ENCODE measurements at regions not wholly inside any gene's neighbourhood (a gene's known extent, or its start where the extent isn't known, plus 50 kb on each side); places are given as distances from the start of the nearest gene placed in this dataset.

DNA sequence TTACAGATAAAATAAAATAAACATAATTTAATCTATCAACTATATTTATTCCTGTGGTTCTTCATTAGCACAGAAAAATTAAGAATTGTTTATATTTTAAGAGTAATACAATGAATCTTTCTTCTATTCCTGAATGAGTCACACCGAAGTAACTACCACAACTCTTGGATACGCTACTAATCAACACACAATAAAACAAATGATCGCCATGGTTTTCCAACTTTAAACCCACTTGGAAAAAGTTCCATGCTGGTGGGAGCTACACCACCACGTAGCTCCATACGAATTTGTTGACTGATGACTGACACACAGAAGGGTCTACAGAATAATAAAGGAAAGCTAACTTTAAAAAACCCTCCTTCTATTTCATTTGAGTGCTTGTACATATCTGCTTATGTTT is 135.8 kb upstream of the NEDD9 start:
- DNase-seq (ENCODE audit: extremely low read depth, low read depth): no peak
- TF ChIP-seq, protein P1, sequence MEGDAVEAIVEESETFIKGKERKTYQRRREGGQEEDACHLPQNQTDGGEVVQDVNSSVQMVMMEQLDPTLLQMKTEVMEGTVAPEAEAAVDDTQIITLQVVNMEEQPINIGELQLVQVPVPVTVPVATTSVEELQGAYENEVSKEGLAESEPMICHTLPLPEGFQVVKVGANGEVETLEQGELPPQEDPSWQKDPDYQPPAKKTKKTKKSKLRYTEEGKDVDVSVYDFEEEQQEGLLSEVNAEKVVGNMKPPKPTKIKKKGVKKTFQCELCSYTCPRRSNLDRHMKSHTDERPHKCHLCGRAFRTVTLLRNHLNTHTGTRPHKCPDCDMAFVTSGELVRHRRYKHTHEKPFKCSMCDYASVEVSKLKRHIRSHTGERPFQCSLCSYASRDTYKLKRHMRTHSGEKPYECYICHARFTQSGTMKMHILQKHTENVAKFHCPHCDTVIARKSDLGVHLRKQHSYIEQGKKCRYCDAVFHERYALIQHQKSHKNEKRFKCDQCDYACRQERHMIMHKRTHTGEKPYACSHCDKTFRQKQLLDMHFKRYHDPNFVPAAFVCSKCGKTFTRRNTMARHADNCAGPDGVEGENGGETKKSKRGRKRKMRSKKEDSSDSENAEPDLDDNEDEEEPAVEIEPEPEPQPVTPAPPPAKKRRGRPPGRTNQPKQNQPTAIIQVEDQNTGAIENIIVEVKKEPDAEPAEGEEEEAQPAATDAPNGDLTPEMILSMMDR (IDR thresholded peaks at IDR 0.05; ENCODE audit: low read depth, low read length): no peak

DNA sequence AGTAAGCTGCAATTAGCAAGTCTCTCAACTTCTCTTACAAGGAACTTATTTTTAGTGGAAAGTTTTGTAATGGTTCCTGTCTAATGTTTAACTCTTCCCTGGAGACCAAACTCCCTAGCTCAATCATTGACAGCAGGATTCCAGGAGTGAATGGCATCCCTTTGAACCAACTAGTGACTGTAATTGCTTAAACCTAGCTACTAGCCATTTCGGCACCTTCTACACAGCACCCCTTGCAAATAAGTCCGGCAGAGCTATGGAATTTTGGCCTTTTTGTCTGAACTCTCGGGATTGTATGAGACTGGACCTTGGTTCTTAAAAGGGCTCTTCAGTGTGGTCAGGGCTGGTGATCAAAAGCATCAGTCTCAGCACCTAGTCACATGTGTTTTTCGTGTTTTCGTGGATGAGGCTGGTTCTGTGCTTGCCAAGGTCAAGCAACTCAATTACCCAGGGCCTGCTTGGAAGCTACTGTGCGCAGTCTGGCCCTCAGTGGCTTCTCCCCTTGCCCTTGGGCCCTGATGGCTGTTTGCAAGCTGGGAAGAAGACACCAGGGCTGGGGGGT is 135.3 kb upstream of the NEDD9 start:
- no peak for DNase-seq (ENCODE audit: extremely low read depth, low read depth)
- TF ChIP-seq, protein P1 (IDR thresholded peaks at IDR 0.05; ENCODE audit: low read depth, low read length): no peak

DNA sequence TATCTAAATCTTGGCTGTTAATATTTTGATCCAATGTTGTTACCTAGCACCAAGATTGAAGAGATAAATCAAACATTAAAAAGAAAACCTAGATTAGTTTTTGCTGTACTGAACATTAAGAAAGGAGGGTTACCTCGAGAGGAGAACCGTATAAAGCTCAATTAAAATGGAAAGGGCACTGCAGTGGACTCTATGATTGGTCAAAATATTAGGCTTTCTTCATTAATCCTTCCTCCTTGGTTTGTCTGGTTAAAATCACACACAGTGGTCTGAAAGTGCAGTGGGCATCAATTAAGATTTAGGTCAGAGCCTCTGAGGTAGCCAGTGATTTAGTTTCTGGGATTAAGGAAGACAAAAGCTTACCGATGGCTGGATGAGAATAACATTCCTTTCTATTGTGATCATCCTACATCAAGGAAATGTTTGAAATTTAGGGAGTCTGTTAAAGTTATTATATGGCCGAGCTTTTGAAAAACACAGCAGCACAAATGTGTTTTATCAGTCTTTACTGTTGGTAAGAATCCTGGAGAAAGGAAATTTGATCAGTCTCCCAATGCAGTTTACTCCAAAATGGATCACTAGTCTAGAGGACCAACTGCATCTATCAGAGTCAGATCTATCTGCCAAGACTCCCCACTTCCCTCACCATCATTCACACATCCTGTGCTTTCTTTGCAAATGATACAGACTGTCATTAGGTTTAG is 134.6 kb upstream of the NEDD9 start:
- DNase-seq (ENCODE audit: extremely low read depth, low read depth): no peak
- TF ChIP-seq, protein P1 (IDR thresholded peaks at IDR 0.05; ENCODE audit: low read depth, low read length): no peak

DNA sequence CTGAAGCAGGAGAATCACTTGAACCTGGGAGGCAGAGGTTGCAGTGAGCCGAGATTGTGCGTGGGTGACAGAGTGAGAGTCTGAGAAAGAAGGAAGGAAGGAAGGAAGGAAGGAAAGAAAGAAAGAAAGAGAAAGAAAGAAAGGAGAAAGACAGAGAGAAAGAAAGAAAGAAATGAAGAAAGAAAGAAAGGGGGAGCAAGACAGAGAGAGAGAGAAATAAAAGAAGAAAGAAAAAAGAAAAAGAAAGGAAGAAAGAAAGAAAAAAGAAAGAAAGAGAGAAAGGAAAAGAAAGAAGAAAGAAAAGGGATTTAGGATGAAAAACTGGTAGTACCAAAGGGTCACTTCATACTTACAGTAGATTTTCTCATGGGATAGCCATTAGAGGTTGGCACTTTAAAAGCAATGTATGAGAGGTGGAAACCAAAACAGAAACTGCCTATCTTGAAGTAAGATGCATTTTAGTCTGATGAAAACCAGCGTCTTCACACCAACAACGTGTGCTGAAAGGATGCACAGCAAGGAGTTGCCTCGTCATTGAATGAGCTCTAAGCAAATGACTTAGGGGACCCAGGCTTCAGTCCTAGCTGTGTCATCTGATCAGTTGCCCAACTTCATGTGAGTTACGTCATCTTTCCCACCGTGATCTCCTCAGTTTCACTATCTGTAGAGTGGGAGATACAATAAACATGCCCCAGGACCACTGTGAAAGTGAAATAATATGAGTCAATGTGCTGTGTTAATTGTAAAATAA is 133.9 kb upstream of the NEDD9 start:
- TF ChIP-seq, protein P1 (IDR thresholded peaks at IDR 0.05; ENCODE audit: low read depth, low read length): no peak
- no peak for DNase-seq (ENCODE audit: extremely low read depth, low read depth)

DNA sequence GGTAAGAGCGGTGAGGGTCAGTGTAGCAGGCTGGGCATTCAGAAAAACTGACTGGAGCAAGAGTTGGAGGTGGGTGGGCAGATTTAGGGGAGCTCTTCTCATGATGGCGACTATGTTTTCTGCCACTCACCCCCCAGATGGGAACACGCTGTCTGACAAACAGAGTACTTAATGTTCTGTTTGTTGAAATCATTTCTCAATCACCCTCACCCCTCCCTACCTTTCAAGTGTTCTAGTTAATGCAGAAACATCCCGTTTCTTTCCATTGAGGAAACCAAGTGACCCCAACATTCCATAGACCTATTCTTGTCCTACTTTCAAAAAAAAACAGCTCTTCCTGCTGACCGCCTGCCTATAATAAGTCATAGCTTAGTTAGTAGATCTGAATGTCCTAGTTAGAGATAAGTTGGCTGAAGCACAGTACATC is 132.5 kb upstream of the NEDD9 start:
- DNase-seq (ENCODE audit: extremely low read depth, low read depth): no peak
- TF ChIP-seq, protein P1 (IDR thresholded peaks at IDR 0.05; ENCODE audit: low read depth, low read length): no peak

DNA sequence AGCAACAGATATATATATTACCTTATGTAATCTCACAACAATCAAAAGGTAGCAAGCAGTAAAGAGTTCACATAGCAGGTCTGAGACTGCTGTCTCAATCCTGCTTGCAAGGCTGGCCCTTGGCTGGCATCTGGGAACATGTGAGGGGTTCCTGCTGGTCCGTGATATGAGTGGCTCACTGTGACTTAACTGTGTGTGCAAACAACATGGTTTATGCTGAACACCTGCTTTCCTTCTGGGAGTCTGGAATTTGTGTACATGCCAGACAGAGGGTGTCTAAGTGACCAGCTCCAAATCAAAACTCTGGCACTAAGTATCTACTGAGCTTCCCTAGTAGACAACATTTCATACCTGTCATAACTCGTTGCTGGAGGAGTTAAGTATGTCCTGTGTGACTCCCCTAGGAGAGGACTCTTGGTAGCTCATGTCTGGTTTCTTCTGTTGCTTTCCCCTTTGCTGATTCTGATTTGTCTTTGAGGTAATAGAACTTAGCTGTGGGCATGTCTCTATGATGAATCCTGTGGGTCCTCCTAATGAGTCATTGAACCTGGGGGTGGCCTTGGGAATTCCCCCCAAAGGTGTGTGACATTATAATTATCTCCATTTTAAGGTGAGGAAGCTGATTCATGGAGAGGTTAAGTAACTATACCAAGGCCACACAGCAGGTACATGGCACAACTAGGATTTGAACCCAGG is 131.6 kb upstream of the NEDD9 start:
- TF ChIP-seq, protein P1 (IDR thresholded peaks at IDR 0.05; ENCODE audit: low read depth, low read length): no peak
- no peak for DNase-seq (ENCODE audit: extremely low read depth, low read depth)

All from AG09319 (cell line).